ENCODE measurements at regions not wholly inside any gene's neighbourhood (a gene's known extent, or its start where the extent isn't known, plus 50 kb on each side); places are given as distances from the start of the nearest gene placed in this dataset.
"Not testable (repeated sequence)": the region's sequence is repeated elsewhere in the genome, so short reads cannot be mapped to it uniquely, and the experiment has no call there.

DNA sequence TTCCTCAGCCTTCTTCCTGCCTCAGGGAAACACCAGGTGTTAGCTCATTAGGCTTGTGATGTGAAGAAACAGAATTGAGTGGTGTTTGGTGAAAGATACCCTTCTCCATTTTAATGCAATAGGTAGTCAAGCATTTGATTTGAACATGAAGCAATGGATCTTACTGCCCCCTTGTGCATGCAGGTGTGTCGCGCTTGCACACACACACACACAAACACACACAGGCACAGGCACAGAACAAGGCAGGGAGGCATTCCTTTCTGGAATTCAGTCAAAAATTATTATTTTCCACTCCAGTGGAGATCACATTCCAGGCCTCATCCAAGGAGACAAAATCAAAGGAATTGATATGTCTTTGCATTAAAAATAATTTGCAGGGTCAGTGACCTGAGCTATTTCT lies 667.0 kb upstream of the MARCKS start:
- no peak for DNase-seq (ENCODE audit: low read depth in 2 of 2)

DNA sequence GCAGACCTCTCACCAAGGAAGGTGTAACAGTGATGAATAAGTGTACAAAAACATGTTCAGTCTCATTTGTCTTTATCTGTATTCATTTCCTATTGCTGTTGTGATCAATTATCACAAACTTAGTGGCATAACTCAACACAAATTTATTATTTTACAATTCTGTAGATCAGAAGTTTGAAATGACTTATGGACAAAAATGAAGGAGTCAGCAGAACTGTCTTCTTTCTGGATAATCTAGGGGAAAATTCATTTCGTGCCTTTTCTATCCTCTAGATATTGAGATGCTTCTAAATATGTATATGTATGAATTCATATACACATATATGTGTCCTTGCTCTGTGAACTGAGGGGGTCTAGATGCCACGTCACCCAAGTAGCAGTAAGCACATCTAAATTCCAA lies 663.1 kb upstream of the MARCKS start:
- DNase-seq (ENCODE audit: low read depth in 2 of 2) = no peak

- no peak for DNase-seq (ENCODE audit: low read depth in 2 of 2)
Observed at GRCh38 chr6:113202852-113203714, 654.1 kb upstream of the MARCKS start.

- DNase-seq (ENCODE audit: low read depth in 2 of 2) = no peak
Observed at GRCh38 chr6:113203715-113204110, 653.4 kb upstream of the MARCKS start.

DNA sequence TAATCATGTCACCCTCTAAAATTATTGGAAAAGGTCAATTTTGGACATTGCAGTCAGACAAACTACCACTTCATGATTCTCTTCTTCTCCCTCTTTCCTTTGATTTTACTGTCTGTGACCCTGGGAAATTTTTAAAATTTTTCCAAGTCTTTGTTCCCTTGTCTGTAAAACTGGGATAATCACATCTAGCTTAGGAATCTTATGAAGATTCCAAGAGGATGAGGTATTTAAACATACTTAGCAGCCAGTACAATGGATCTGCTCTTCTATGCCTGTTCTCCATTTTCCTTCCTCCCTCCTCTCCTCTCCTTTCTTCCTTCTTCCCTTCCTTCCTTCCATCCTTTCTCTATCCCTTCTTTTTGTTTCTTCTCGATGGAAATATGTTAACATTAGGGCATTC lies 651.6 kb upstream of the MARCKS start:
- DNase-seq (ENCODE audit: low read depth in 2 of 2) = no peak

- DNase-seq (ENCODE audit: low read depth in 2 of 2) = no peak
Observed at GRCh38 chr6:113208726-113209125, 648.4 kb upstream of the MARCKS start.

- no peak for DNase-seq (ENCODE audit: low read depth in 2 of 2)
Observed at GRCh38 chr6:113209315-113209714, 647.8 kb upstream of the MARCKS start.

DNA sequence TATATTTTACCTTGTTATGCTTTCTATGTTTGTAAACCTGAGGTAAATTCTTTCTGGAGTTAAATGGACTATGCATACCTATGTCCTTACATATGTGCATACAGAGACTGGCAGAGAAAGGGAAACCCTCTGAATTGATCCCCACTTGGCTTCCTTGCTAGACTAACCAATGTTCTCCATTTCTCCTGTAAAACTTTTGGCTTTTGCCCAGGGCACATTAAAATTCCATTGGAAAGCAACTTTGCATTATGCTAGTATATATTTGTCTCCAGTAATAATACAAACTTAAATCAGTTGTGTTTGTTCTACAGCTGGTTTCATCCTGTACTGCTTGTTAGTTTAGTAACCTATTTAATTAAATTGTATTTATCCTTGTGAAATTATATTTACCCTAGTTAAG lies 646.0 kb upstream of the MARCKS start:
- no peak for DNase-seq (ENCODE audit: low read depth in 2 of 2)

GRCh38 chr6:113219783-113220182 lies 637.4 kb upstream of the MARCKS start:
- DNase-seq (ENCODE audit: low read depth in 2 of 2) = no peak

- DNase-seq (ENCODE audit: low read depth in 2 of 2) = no peak
Observed at GRCh38 chr6:113220832-113221231, 636.3 kb upstream of the MARCKS start.

DNA sequence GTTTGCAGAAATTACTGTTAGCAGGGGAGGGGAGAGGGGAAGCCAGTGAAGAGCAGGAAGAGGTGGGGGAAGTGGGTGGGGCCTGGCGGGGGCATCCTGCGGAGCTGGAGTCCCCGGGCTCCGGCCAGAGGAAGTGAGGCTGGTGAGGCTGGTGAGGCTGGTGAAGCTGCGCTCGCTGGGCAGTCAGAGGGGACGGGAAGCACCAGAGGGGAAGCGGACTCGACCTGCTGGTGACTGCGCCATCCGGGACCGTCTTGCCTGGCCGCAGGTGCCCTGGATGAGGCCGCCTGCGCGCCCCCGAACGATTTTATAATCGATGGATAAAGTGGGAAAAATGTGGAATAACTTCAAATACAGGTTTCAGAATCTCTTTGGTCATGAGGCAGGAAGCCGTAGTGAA lies 635.3 kb upstream of the MARCKS start:
- no peak for DNase-seq (ENCODE audit: low read depth in 2 of 2)

DNA sequence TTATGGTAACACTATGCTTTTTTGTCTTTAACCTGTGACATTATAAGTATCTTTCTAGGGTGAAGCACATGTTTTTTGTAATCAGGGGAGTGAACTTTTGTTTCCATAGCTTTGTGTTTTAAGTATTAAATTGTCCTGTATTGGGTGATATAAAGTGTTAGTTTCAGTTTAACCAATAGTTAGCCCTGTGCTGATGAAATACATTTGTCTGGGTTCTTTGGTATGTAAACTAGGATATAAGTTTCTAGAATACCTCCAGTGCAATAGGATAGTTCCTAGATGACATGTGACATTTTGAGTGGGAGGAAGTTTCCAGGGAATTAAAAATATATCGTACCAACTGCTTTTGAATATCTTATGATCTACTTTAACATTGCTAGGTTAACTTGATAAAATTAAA lies 611.0 kb upstream of the MARCKS start:
- no peak for DNase-seq (ENCODE audit: low read depth in 2 of 2)

DNA sequence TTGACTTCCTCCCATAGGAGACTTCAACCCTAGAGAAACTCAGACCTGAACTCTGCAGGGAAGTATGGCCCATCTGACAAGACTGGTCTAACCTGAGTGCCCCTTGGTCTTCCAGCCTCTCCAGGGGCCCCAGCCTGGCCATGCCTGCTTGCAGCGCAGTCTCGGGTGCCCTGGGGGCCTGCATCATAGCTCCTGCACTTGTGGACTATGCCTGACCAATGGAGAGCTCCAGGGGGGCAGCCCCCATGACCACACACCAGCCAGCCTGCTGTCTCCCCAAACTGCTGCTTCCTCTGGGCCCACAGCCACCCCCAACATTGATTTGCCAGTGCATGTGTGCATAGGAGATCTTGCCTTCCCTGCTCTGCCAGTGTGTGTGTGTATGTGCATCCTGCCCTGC lies 608.6 kb upstream of the MARCKS start:
- no peak for DNase-seq (ENCODE audit: low read depth in 2 of 2)

DNA sequence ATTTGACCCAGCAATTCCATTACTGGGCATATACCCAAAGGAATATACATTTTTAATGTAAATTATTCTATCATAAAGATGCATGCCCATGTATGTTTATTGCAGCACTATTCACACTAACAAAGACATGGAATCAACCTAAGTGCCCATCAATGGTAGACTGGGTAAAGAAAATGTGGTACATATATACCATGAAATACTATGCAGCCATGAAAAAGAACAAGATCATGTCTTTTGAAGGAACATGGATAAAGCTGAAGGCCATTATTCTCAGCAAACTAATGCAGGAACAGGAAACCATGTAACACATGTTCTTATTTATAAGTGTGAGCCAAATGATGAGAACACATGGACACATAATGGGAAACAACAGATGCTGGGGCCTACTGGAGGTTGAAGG lies 603.0 kb upstream of the MARCKS start:
- not testable (repeated sequence) for DNase-seq (ENCODE audit: low read depth in 2 of 2)

DNA sequence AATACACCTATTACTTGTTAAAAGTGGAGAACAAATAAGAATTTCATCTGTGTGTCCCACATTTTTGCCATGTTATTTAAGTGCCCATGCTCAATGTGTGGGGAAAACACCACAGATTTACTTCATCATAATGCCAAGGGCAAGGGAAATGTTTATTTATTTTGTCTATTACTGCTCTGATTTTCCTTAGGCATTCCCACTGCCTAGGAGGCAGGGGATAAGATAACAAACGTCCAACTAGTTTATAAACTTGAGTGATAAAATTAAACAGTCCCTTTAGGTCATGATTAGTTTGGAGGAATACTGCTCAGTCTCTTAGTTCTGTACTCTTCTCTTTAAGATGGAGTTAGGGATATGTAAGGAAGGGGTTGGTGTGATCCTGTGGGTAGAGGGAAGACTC lies 598.4 kb upstream of the MARCKS start:
- DNase-seq (ENCODE audit: low read depth in 2 of 2) = no peak

DNA sequence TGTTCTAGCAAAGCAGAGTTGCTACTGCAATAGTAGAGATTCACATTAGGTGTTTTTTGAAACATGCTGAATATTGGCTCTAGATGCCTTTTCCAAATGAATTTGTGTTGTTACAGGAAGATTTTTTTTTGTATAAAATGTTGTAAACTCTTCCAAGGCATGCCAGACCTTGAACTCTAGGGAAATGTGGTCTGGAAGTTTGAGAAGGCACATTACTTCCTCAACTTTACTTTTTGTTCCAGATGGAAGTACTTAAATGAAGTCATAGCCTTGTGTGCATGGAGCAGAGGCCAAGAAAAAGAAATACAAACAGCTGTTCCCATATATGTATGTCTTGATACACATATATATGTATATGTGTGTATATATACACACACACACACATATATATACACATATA lies 585.7 kb upstream of the MARCKS start:
- no peak for DNase-seq (ENCODE audit: low read depth in 2 of 2)

DNA sequence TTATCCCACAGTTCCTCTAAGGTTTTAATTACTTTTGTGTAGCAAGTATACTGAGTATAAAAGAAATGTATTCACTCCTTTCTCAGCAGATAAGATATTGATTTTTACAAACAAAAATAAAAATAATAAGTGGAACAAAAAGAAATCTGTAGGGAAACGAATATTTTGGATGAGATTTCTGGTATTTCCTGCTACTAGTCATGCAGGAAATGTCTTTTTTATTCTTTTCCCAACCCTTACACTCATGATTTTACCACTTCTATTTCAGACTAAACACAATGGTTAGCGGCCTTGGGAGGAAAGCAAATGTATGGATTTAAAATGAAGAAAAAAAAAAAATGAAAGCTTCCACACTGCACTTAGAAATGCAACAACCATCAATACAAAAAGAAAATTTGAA lies 580.5 kb upstream of the MARCKS start:
- no peak for DNase-seq (ENCODE audit: low read depth in 2 of 2)

- no peak for DNase-seq (ENCODE audit: low read depth in 2 of 2)
Observed at GRCh38 chr6:113277111-113277510, 580.0 kb upstream of the MARCKS start.

- DNase-seq (ENCODE audit: low read depth in 2 of 2) = no peak
Observed at GRCh38 chr6:113281014-113281413, 576.1 kb upstream of the MARCKS start.

DNA sequence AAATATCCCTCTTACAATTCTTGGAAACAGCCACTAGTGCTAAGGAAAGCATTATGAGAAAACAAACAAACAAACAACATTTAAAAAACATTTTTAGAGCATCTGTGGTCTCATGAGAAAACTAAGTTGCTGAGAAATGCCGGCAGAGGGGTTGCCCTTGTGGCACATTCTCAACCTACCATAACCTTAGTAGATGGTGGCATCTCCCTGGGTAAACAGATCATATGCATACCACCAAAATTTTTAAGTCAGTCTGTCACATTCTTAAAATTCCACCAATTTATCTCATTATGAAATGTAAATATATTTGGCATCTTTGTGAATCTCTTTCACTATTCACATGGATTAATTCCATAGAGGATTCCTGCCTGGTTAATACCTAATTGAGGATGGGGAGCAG lies 575.7 kb upstream of the MARCKS start:
- no peak for DNase-seq (ENCODE audit: low read depth in 2 of 2)

DNA sequence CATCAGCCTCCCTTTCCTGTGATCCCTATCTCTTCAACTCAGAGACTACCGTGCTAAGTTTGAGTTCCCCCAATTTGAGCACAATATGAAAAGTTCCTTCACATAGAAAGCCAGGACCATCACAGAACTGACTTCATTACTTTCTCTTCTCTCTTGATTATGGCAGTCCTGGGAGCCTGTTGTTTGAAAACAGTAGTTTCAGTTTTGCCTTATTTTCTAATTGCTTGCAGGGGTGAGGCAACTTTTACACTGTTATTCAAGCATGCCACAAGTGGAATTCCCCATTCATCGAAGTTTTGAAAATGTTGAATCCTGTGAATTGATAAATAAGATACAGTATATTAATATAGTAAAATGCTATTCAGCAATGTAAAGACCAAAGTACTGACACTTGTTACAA lies 569.7 kb upstream of the MARCKS start:
- no peak for DNase-seq (ENCODE audit: low read depth in 2 of 2)

GRCh38 chr6:113288409-113288808 lies 568.7 kb upstream of the MARCKS start:
- DNase-seq (ENCODE audit: low read depth in 2 of 2) = no peak

- DNase-seq (ENCODE audit: low read depth in 2 of 2) = no peak
Observed at GRCh38 chr6:113289166-113289565, 568.0 kb upstream of the MARCKS start.

DNA sequence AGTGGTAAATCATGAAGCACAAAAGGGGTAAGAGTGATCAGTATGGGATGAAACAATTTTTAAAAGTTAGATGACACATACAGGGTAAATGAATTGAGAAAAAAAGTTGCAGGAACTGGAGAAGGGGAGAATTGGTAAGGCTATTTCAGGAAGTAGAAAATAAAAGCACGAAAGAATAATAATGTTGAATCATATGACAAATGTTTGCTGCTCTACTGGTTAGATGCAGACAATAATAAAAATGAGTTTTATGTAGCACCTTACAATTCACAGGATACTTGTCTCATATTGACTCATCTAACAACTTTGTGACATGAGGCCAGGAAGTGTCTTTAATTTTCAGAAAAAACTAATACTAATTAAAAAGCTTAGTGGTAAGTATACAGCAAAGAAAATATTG lies 566.5 kb upstream of the MARCKS start:
- no peak for DNase-seq (ENCODE audit: low read depth in 2 of 2)
